Neuron (in vitro differentiated cells): ENCODE measurements at regions not wholly inside any gene's neighbourhood (a gene's known extent, or its start where the extent isn't known, plus 50 kb on each side); places are given as distances from the start of the nearest gene placed in this dataset.
"Not testable (repeated sequence)": the region's sequence is repeated elsewhere in the genome, so short reads cannot be mapped to it uniquely, and the experiment has no call there.

Experiments used
- H2AFZ ChIP-seq: one replicate; pipeline ENCODE4 v1.6.1; 2013; ENCODE audit warnings: low read depth, mild to moderate bottlenecking, inconsistent platforms, low read length, moderate library complexity
- H3K27me3 ChIP-seq: one replicate; pipeline ENCODE4 v1.6.1; 2013; ENCODE audit warnings: low read length; ENCODE audit not compliant: insufficient read depth
- H3K36me3 ChIP-seq: one replicate; pipeline ENCODE4 v1.6.1; 2013; ENCODE audit warnings: low read length; ENCODE audit not compliant: insufficient read depth
- H3K4me1 ChIP-seq: one replicate; pipeline ENCODE4 v1.6.1; 2013; ENCODE audit warnings: low read length; ENCODE audit not compliant: insufficient read depth
- H3K4me3 ChIP-seq: 2 replicates; pipeline ENCODE4 v1.5.1; 2013; ENCODE audit warnings: mild to moderate bottlenecking, low read length, moderate library complexity
- H3K9me3 ChIP-seq: one replicate; pipeline ENCODE4 v1.6.1; 2013; ENCODE audit warnings: low read length

GRCh38 chr15:46934851-46935250 lies 782.5 kb upstream of the SEMA6D start:
- Histone ChIP-seq H3K9me3 (no peaks in the 10 kb centered on the region), H3K4me1 (no peaks in the 10 kb centered on the region), H2AFZ (no peak overlapping the region), H3K27me3 (no peaks in the 10 kb centered on the region), H3K4me3 (no peak overlapping the region), H3K36me3 (no peaks in the 10 kb centered on the region)

GRCh38 chr15:46938169-46938568 lies 779.1 kb upstream of the SEMA6D start:
- Histone ChIP-seq H3K4me3 (no peak overlapping the region), H3K36me3 (no peaks in the 10 kb centered on the region), H2AFZ (no peak overlapping the region), H3K4me1 (no peaks in the 10 kb centered on the region), H3K9me3 (no peaks in the 10 kb centered on the region), H3K27me3 (no peaks in the 10 kb centered on the region)

GRCh38 chr15:46941241-46941640 lies 776.1 kb upstream of the SEMA6D start:
- no peak overlapping the region for H3K4me3 ChIP-seq
- no peaks in the 10 kb centered on the region for H3K27me3 ChIP-seq
- H3K4me1 ChIP-seq: no peaks in the 10 kb centered on the region
- H2AFZ ChIP-seq: no peak overlapping the region
- no peaks in the 10 kb centered on the region for H3K36me3 ChIP-seq
- H3K9me3 ChIP-seq: no peaks in the 10 kb centered on the region

- Histone ChIP-seq H3K4me1 (no peaks in the 10 kb centered on the region), H3K4me3 (no peak overlapping the region), H3K27me3 (no peaks in the 10 kb centered on the region), H3K36me3 (no peaks in the 10 kb centered on the region), H3K9me3 (no peaks in the 10 kb centered on the region), H2AFZ (no peak overlapping the region)
Measured at GRCh38 chr15:46946953-46947352, 770.4 kb upstream of the SEMA6D start.

DNA sequence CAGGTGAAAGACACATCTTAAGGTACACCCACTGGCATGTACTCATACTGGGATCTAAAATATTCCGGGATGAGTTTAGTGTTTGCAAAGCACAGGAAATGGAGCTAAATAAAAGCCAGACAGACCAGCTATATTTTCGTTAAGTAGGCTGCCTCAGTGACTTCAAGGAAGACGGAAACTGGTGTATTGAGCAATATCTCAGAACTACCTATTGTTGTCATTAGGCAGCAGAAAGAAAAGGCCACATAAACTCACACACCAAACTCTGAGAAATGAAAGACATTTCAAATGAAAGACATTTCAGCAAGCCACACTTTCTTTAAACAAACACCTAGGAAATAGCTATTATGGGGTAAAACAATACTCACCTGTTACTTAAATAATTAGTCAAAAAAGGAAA lies 761.7 kb upstream of the SEMA6D start:
- no peak overlapping the region for H2AFZ ChIP-seq
- H3K36me3 ChIP-seq: no peaks in the 10 kb centered on the region
- no peak overlapping the region for H3K4me3 ChIP-seq
- no peaks in the 10 kb centered on the region for H3K9me3 ChIP-seq
- no peaks in the 10 kb centered on the region for H3K4me1 ChIP-seq
- H3K27me3 ChIP-seq: no peaks in the 10 kb centered on the region

- no peaks in the 10 kb centered on the region for H3K27me3 ChIP-seq
- H3K36me3 ChIP-seq: no peaks in the 10 kb centered on the region
- H3K4me3 ChIP-seq: no peak overlapping the region
- no peaks in the 10 kb centered on the region for H3K9me3 ChIP-seq
- no peak overlapping the region for H2AFZ ChIP-seq
- H3K4me1 ChIP-seq: no peaks in the 10 kb centered on the region
Measured at GRCh38 chr15:46956456-46956855, 760.8 kb upstream of the SEMA6D start.

DNA sequence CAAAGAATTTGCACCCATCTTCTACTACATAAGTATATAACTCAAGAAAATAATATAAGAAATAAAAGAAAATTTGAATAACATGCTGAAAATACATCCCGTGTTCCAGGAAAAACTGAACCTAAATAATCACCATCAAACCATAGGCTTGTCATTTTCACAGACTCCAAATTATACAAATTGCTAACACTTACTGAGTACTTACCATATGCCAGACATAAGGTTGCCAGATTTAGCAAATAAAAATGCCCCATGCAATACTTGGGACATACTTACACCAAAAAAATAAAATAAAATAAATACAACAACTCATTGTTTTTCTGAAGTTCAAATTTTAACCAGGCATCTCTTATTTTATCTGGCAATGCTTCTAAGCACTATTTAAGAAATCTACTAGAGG lies 760.4 kb upstream of the SEMA6D start:
- Histone ChIP-seq H3K36me3 (no peaks in the 10 kb centered on the region), H2AFZ (no peak overlapping the region), H3K4me3 (no peak overlapping the region), H3K27me3 (no peaks in the 10 kb centered on the region), H3K9me3 (no peaks in the 10 kb centered on the region), H3K4me1 (no peaks in the 10 kb centered on the region)

DNA sequence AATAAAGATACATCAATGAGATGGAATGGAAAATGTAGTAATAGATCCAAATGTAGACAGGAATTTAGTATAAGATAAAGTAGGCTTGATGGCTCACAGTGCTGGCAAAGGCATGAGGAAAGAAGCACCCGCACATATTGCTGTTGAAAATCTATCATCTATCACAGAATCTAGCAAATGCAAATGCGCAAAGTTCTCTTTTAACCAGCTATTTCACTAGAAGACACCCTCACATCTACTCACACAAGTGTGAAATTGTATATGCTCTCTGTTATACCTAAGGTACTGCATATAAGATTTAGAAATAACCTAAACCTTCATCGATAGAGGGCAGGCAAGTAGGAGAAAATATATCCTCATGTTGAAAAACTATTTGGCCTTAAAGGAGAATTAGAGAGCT lies 756.7 kb upstream of the SEMA6D start:
- Histone ChIP-seq H3K36me3 (no peaks in the 10 kb centered on the region), H3K4me1 (no peaks in the 10 kb centered on the region), H3K9me3 (no peaks in the 10 kb centered on the region), H3K4me3 (no peak overlapping the region), H3K27me3 (no peaks in the 10 kb centered on the region), H2AFZ (no peak overlapping the region)

DNA sequence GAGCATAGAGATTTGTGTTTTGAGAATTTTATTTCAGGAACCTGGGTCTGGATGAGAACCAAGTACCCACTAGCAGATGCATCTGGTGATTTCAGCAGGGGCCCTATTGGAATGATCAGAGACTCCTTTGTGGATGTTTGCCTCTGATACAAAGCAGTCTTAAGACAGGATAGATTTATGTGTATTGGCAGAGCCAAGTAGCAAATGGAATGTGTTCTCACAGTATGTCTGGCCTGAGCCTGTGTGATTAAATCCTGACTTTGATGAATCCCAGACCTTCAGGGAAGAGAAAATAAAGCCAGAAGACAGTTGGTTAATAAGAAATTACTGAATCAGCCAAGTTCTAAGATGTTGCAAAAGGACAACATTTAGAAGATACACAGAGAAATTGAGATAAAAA lies 755.5 kb upstream of the SEMA6D start:
- no peaks in the 10 kb centered on the region for H3K9me3 ChIP-seq
- H3K4me1 ChIP-seq: no peaks in the 10 kb centered on the region
- no peaks in the 10 kb centered on the region for H3K27me3 ChIP-seq
- H3K36me3 ChIP-seq: no peaks in the 10 kb centered on the region
- H3K4me3 ChIP-seq: no peak overlapping the region
- no peak overlapping the region for H2AFZ ChIP-seq

- not testable (repeated sequence) for H3K9me3 ChIP-seq, H3K36me3 ChIP-seq
Measured at GRCh38 chr15:46988055-46988454, 729.2 kb upstream of the SEMA6D start.

DNA sequence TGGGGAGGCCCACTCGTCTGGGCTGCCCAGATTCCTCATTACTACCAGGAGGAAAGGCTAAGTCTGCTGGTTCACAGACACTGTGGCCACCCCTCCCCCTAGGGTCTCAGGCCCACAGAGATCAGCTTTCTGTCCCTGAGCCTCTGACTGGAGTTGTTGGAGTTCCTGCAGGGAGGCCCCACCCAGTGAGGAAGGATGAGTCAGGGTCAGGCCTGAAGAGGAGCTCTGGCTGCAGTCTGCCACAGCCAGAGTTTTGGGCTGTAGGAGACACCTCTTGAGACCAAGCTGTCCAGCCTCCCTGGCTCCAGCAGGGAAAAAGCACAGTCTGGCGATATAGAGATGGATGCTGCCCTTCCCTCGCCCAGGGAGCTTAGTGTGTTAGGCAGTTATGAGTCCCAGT lies 720.9 kb upstream of the SEMA6D start:
- Histone ChIP-seq H2AFZ (no peak overlapping the region), H3K4me1 (no peaks in the 10 kb centered on the region), H3K4me3 (no peak overlapping the region), H3K9me3 (no peaks in the 10 kb centered on the region), H3K27me3 (no peaks in the 10 kb centered on the region), H3K36me3 (no peaks in the 10 kb centered on the region)

More at GRCh38 chr15:46988055-46988454, 729.2 kb upstream of the SEMA6D start:
- not testable (repeated sequence) for H3K4me1 ChIP-seq, H3K4me3 ChIP-seq, H2AFZ ChIP-seq, H3K27me3 ChIP-seq

DNA sequence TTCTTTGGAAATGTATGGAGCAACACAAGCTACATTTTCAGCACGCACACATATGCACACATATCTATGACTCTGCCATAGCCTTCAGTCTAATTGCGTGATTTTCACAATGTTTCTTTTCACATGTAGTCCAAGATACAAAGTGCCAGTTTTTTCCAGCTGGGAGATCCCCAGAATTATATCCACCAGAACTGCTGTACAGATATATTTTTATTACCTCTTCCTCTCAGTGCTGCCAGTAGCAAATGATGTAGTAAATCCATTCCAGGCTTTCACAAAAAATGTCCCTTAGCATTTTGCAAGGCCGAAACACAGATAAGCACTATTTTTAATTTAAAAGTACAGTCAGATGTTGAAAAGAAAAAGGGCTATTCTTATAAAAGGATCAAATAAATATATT lies 719.8 kb upstream of the SEMA6D start:
- Histone ChIP-seq H3K27me3 (no peaks in the 10 kb centered on the region), H3K9me3 (no peaks in the 10 kb centered on the region), H3K4me3 (no peak overlapping the region), H3K4me1 (no peaks in the 10 kb centered on the region), H3K36me3 (no peaks in the 10 kb centered on the region), H2AFZ (no peak overlapping the region)

DNA sequence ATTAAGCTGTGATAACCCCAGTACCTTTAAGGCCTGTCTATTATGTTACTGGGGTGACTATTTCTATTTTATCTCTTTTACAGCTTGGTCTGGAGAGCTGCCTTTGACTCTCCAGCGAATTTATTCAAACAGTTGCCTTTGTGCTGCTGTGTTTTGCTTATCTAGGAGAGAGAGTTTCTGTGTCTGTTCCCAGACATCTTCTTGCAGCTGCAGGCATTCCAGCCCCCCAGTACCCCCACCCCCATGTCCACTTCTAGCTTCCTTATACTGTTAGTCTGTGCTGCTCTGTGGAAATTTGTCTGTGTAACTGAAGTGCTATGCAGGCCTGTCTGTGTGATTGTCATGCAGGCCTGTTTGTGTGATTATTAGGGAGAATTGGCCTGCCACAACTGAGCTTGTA lies 713.7 kb upstream of the SEMA6D start:
- H3K36me3 ChIP-seq: no peaks in the 10 kb centered on the region
- H2AFZ ChIP-seq: no peak overlapping the region
- H3K9me3 ChIP-seq: no peaks in the 10 kb centered on the region
- H3K4me1 ChIP-seq: no peaks in the 10 kb centered on the region
- H3K4me3 ChIP-seq: no peak overlapping the region
- no peaks in the 10 kb centered on the region for H3K27me3 ChIP-seq

GRCh38 chr15:47013446-47013845 lies 703.9 kb upstream of the SEMA6D start:
- H3K36me3 ChIP-seq: no peaks in the 10 kb centered on the region
- no peak overlapping the region for H2AFZ ChIP-seq
- H3K27me3 ChIP-seq: no peaks in the 10 kb centered on the region
- no peaks in the 10 kb centered on the region for H3K9me3 ChIP-seq
- H3K4me1 ChIP-seq: no peaks in the 10 kb centered on the region
- H3K4me3 ChIP-seq: no peak overlapping the region
